ENCODE measurements at regions not wholly inside any gene's neighbourhood (a gene's known extent, or its start where the extent isn't known, plus 50 kb on each side); places are given as distances from the start of the nearest gene placed in this dataset.

DNA sequence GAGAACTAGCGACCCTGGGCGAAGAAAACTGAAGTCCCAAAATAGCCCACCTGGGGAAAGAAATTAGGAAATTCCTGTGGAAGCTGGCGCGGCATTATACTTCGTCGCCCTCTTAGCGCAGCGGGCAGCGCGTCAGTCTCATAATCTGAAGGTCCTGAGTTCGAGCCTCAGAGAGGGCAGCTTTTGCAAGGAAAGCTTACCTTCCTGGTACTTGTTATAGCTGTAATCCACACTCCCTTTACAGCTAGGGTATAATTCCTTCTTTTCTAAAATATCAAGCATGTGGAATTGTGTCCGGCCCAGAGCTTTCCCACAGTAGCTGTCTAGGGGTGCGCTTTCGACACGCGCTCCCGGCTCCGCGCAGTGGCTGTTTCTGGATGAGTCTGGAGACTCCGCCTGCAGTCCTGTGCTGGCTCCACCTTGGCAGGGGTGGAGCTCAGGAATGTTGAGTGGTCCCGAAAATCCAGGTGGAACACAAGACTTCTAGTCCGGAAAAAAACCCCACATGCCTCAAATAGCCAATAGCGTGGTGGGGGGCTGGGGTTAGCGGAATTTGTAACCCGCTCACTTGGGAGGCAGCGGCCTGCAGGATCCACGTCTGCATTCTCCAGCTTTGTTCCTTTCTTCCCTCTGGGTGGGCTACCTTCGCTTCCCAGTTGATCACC lies 83.7 kb upstream of the ZNF322 start:
- peak overlapping the region; percentile 59 for H3K4me2 ChIP-seq (ENCODE audit: low read depth, low read length)
- DNase-seq (ENCODE audit: low spot score), result no peak
- TF ChIP-seq KLF15 (CRISPR knock-in tag; IDR thresholded peaks at IDR 0.05; ENCODE audit: borderline replicate concordance) (no peak), SAFB2 (CRISPR knock-in tag; IDR thresholded peaks at IDR 0.05; ENCODE audit: borderline replicate concordance, low read depth) (no peak), MAF1 (CRISPR knock-in tag; IDR thresholded peaks at IDR 0.05; ENCODE audit: borderline replicate concordance) (0 out of 2 replicates have a peak, but pooled peaks have one; percentile 52), GATAD2A (CRISPR knock-in tag; IDR thresholded peaks at IDR 0.05) (0 out of 2 replicates have a peak, but pooled peaks have one; percentile 21), ZNF232 (CRISPR knock-in tag; IDR thresholded peaks at IDR 0.05; ENCODE audit: borderline replicate concordance) (0 out of 2 replicates have a peak, but pooled peaks have one; percentile 28), ATF1 (CRISPR knock-in tag; IDR thresholded peaks at IDR 0.05) (no peak), ZNF33B (CRISPR knock-in tag; IDR thresholded peaks at IDR 0.05) (no peak), YEATS4 (CRISPR knock-in tag; IDR thresholded peaks at IDR 0.05; ENCODE audit: borderline replicate concordance) (0 out of 2 replicates have a peak, but pooled peaks have one; percentile 25), MED1 (CRISPR knock-in tag; IDR thresholded peaks at IDR 0.05) (0 out of 2 replicates have a peak, but pooled peaks have one; percentile 34), ZNF441 (CRISPR knock-in tag; IDR thresholded peaks at IDR 0.05; ENCODE audit: borderline replicate concordance) (peak; percentile 69; the same call in 1 of the 2 replicates), ZSCAN22 (CRISPR knock-in tag; IDR thresholded peaks at IDR 0.05) (no peak)
- TF ChIP-seq, protein P1, sequence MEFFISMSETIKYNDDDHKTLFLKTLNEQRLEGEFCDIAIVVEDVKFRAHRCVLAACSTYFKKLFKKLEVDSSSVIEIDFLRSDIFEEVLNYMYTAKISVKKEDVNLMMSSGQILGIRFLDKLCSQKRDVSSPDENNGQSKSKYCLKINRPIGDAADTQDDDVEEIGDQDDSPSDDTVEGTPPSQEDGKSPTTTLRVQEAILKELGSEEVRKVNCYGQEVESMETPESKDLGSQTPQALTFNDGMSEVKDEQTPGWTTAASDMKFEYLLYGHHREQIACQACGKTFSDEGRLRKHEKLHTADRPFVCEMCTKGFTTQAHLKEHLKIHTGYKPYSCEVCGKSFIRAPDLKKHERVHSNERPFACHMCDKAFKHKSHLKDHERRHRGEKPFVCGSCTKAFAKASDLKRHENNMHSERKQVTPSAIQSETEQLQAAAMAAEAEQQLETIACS (CRISPR knock-in tag; IDR thresholded peaks at IDR 0.05), result 0 out of 2 replicates have a peak, but pooled peaks have one; percentile 18
- TF ChIP-seq, protein P2, sequence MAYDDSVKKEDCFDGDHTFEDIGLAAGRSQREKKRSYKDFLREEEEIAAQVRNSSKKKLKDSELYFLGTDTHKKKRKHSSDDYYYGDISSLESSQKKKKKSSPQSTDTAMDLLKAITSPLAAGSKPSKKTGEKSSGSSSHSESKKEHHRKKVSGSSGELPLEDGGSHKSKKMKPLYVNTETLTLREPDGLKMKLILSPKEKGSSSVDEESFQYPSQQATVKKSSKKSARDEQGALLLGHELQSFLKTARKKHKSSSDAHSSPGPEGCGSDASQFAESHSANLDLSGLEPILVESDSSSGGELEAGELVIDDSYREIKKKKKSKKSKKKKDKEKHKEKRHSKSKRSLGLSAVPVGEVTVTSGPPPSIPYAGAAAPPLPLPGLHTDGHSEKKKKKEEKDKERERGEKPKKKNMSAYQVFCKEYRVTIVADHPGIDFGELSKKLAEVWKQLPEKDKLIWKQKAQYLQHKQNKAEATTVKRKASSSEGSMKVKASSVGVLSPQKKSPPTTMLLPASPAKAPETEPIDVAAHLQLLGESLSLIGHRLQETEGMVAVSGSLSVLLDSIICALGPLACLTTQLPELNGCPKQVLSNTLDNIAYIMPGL (CRISPR knock-in tag; IDR thresholded peaks at IDR 0.05; ENCODE audit: borderline replicate concordance in 1 of 2, low read depth in 1 of 2), result peak; percentile 68 to 85; a peak in 2 of 4 replicates
- TF ChIP-seq, protein P3, sequence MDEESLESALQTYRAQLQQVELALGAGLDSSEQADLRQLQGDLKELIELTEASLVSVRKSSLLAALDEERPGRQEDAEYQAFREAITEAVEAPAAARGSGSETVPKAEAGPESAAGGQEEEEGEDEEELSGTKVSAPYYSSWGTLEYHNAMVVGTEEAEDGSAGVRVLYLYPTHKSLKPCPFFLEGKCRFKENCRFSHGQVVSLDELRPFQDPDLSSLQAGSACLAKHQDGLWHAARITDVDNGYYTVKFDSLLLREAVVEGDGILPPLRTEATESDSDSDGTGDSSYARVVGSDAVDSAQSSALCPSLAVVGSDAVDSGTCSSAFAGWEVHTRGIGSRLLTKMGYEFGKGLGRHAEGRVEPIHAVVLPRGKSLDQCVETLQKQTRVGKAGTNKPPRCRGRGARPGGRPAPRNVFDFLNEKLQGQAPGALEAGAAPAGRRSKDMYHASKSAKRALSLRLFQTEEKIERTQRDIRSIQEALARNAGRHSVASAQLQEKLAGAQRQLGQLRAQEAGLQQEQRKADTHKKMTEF (CRISPR knock-in tag; IDR thresholded peaks at IDR 0.05), result peak; percentile 17; the same call in 1 of the 2 replicates
- TF ChIP-seq, protein P4, sequence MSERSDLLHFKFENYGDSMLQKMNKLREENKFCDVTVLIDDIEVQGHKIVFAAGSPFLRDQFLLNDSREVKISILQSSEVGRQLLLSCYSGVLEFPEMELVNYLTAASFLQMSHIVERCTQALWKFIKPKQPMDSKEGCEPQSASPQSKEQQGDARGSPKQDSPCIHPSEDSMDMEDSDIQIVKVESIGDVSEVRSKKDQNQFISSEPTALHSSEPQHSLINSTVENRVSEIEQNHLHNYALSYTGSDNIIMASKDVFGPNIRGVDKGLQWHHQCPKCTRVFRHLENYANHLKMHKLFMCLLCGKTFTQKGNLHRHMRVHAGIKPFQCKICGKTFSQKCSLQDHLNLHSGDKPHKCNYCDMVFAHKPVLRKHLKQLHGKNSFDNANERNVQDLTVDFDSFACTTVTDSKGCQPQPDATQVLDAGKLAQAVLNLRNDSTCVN (CRISPR knock-in tag; IDR thresholded peaks at IDR 0.05; ENCODE audit: borderline replicate concordance), result peak; percentile 53; the same call in 1 of the 2 replicates
- TF ChIP-seq, protein P5, sequence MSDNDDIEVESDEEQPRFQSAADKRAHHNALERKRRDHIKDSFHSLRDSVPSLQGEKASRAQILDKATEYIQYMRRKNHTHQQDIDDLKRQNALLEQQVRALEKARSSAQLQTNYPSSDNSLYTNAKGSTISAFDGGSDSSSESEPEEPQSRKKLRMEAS (IDR thresholded peaks at IDR 0.05), result no peak

More for the DNA sequence above, 83.7 kb upstream of the ZNF322 start:
- in situ Hi-C loops (cut with HindIII; ENCODE audit: extremely low pct_ligation_motif_present, low pct_unique_long_range_greater_than_20kb), result no loop called here
- H3K9ac ChIP-seq (ENCODE audit: insufficient read depth, low read depth, low read length), result no peak overlapping the region
- peaks cover 0 to 20% of the 10 kb centered on the region in 2 experiments; a peak in 1 of 5 replicates for H3K27me3 ChIP-seq (ENCODE audit: control insufficient read depth in 1 of 2, insufficient read depth in 2 of 2, low read length in 2 of 2)
- intact Hi-C loops (cut with micrococcal nuclease; ENCODE audit: unreplicated experiment), result no loop called here
- ChIA-PET POLR2A (no interaction called here), CTCF (ENCODE audit: low intra/inter-chr PET ratio, low total read pairs) (no interaction called here)
- H3K27ac ChIP-seq (ENCODE audit: extremely low read length, insufficient read depth, low read length), result no peak overlapping the region
- FAIRE-seq, result no peak
- BruUV-seq (replicated peaks), result no TSS peak
- peaks cover 23% of the 10 kb centered on the region; the same call in 1 of the 2 replicates for H3K4me1 ChIP-seq (ENCODE audit: insufficient read depth, low read length)
- peak overlapping the region in 2 of 3 experiments; percentile 33 to 46; a peak in 5 of 6 replicates for H3K4me3 ChIP-seq (replicated peaks in 1 of 3; ENCODE audit: insufficient read depth in 1 of 3, low read depth in 2 of 3, low read length in 3 of 3)
- WGBS (ENCODE audit: low lambda C conversion rate), result 47% methylated on average over 28 of the region's 28 CpGs
- H3K36me3 ChIP-seq (replicated peaks in 1 of 2; ENCODE audit: control insufficient read depth in 1 of 2, insufficient read depth in 2 of 2, low read length in 2 of 2), result no peaks in the 10 kb centered on the region
- H2AFZ ChIP-seq (ENCODE audit: low read length), result no peak overlapping the region
- H4K20me1 ChIP-seq (ENCODE audit: insufficient read depth, low read length), result no peaks in the 10 kb centered on the region
- H3K79me2 ChIP-seq (ENCODE audit: insufficient read depth, low read length), result no peaks in the 10 kb centered on the region
- H3K9me3 ChIP-seq (ENCODE audit: low read length), result peaks cover 12% of the 10 kb centered on the region
- peak; percentile 81 for ATAC-seq

Data from HepG2 (cell line).